T-cell (primary cell): ENCODE measurements at regions not wholly inside any gene's neighbourhood (a gene's known extent, or its start where the extent isn't known, plus 50 kb on each side); places are given as distances from the start of the nearest gene placed in this dataset.

Experiments used
- ATAC-seq, 4 experiments: fragments of 200-7000 bp in 3 of 4; fragments of 150-1000 bp in 1 of 4; cut with Tn5 transposase; replicated peaks in 1 of 4; 1 replicate in 3 of 4; 2 replicates in 1 of 4; pipeline ENCODE4 v1.10.0; 2021; ENCODE audit warnings: moderate library complexity in 3 of 4, mild to moderate bottlenecking in 2 of 4, moderate number of reproducible peaks in 1 of 4
- CTCF ChIA-PET, 2 donors: fragments of 300-600 bp; sonication (Branson Sonifier 250); formaldehyde crosslinking; loops; one replicate each; lab custom pipeline; 2022; ENCODE audit warnings: antibody characterized with exemption in 2 of 2; lab: Charles Lee
- POLR2A ChIA-PET, 2 donors: fragments of 300-600 bp; sonication (Branson Sonifier 250); formaldehyde crosslinking; loops; one replicate each; lab custom pipeline; 2022; ENCODE audit warnings: antibody characterized with exemption in 2 of 2; lab: Charles Lee
- DNase-seq, 35 experiments: peaks; one replicate each; pipeline versions ENCODE4 v3.0.0 to v3.0.0-alpha.2; 2013 to 2023
- H3K27ac ChIP-seq: one replicate; pipeline ENCODE4 v1.5.1; 2013; ENCODE audit warnings: low read length
- H3K27me3 ChIP-seq, 2 experiments: replicated peaks in 1 of 2; 1 replicate in 1 of 2; 2 replicates in 1 of 2; pipeline versions ENCODE4 v1.6.1 to v1.7.0; 2013; ENCODE audit warnings: low read length in 1 of 2, mixed read lengths in 1 of 2; ENCODE audit not compliant: control insufficient read depth in 2 of 2, insufficient read depth in 2 of 2; ENCODE audit errors: extremely low read depth in 1 of 2
- H3K36me3 ChIP-seq, 2 donors: 1 replicate in 1 of 2; 2 replicates in 1 of 2; pipeline versions ENCODE4 v1.6.1 to v1.7.0; 2013; ENCODE audit warnings: low read length in 1 of 2; ENCODE audit not compliant: control insufficient read depth in 2 of 2, insufficient read depth in 1 of 2; ENCODE audit errors: extremely low read depth in 1 of 2
- H3K4me1 ChIP-seq, 2 experiments: 1 replicate in 1 of 2; 2 replicates in 1 of 2; pipeline versions ENCODE4 v1.6.1 to v1.7.0; 2013; ENCODE audit warnings: low read length in 2 of 2, mixed read lengths in 1 of 2; ENCODE audit not compliant: insufficient read depth in 2 of 2, control insufficient read depth in 1 of 2; ENCODE audit errors: extremely low read depth in 1 of 2
- H3K4me3 ChIP-seq, 2 donors: 1 replicate in 1 of 2; 2 replicates in 1 of 2; pipeline versions ENCODE4 v1.5.1 to v1.7.0; 2013; ENCODE audit warnings: mild to moderate bottlenecking in 2 of 2, low read length in 1 of 2, moderate library complexity in 1 of 2; ENCODE audit not compliant: control insufficient read depth in 1 of 2; ENCODE audit errors: extremely low read depth in 1 of 2
- H3K9me3 ChIP-seq: 2 replicates; pipeline ENCODE4 v1.7.0; 2013
- H3K27ac Mint-ChIP-seq, 2 donors: one replicate each; pipeline ENCODE4 v1.8.0; 2020 to 2021; ENCODE audit warnings: mild to moderate bottlenecking in 2 of 2, mixed read lengths in 2 of 2
- H3K27me3 Mint-ChIP-seq, 2 donors: one replicate each; pipeline ENCODE4 v1.8.0; 2021 to 2022; ENCODE audit warnings: mixed read lengths in 2 of 2
- H3K36me3 Mint-ChIP-seq: one replicate; pipeline ENCODE4 v1.8.0; 2021; ENCODE audit warnings: mixed read lengths
- H3K4me1 Mint-ChIP-seq, 3 donors: one replicate each; pipeline ENCODE4 v1.8.0; 2020 to 2022; ENCODE audit warnings: mixed read lengths in 3 of 3, mild to moderate bottlenecking in 1 of 3
- H3K4me3 Mint-ChIP-seq, 3 donors: one replicate each; pipeline ENCODE4 v1.8.0; 2020 to 2022; ENCODE audit warnings: mild to moderate bottlenecking in 3 of 3, mixed read lengths in 3 of 3, moderate library complexity in 3 of 3
- H3K9me3 Mint-ChIP-seq, 3 donors: one replicate each; pipeline ENCODE4 v1.8.0; 2020 to 2022; ENCODE audit warnings: mixed read lengths in 3 of 3
- WGBS: methylation state at CpG from one replicate; pipeline ENCODE4 v1.1.5; 2013; ENCODE audit warnings: missing lambda C conversion rate; ENCODE audit not compliant: insufficient coverage; 5-methylcytosine and 5-hydroxymethylcytosine counted together

DNA sequence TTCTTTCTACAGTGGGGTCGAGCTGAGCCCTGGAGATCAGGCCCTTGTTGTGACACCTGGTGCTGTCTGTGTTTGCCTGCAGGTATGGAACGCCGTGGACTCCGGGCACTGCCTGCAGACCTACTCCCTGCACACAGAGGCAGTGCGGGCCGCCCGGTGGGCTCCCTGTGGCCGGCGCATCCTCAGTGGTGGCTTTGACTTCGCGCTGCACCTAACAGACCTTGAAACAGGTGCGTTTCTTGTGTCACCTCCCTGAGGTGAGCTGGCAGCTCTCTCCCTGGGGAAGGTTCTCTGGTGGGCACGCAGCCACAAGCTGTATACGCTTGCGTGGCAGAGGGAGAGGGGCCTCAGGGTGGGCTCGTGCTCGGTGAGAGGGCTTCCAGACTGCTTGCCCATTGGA lies 119.3 kb downstream of the BEGAIN start:
- CTCF ChIA-PET: no interaction called here
- 93% methylated on average over 6 of the region's 17 CpGs for WGBS
- peaks cover 0 to 5% of the 10 kb centered on the region in 2 donors for H3K36me3 ChIP-seq

DNA sequence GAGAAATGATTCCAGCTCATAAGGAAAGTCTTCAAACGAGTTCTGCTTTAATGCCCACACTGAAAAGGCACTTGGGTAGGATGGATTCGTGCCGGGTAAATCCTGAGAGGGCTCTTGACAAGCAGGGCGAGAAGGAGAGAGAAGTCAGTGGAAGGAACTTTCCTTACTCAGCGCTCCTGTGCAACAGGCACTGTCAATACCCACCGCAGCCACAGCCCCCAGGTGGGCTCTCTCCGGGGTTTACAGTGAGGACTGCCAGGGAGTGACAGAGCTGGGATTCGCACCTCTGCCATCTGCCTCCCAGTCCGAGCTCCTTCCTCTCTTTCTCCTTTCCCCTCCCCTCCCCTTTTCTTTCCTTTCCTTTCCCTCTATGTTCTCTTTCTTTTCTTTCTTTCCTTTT lies 118.7 kb downstream of the BEGAIN start:
- H3K9me3 ChIP-seq: no peaks in the 10 kb centered on the region
- no peak overlapping the region for H3K4me3 ChIP-seq
- H3K36me3 ChIP-seq: peaks cover 0 to 5% of the 10 kb centered on the region in 2 donors
- WGBS: 79% methylated on average over 8 of the region's 9 CpGs
- H3K27ac ChIP-seq: no peak overlapping the region
- DNase-seq (no peak), ATAC-seq (no peak)
- Mint-ChIP-seq H3K4me1 (peaks cover 2 to 17% (median 5%) of the 10 kb centered on the region in 3 donors), H3K27me3 (no peaks in the 10 kb centered on the region), H3K9me3 (no peaks in the 10 kb centered on the region), H3K36me3 (peaks cover 32% of the 10 kb centered on the region), H3K27ac (no peak overlapping the region), H3K4me3 (no peak overlapping the region)
- no peaks in the 10 kb centered on the region for H3K4me1 ChIP-seq
- H3K27me3 ChIP-seq: no peaks in the 10 kb centered on the region
- ChIA-PET POLR2A (no interaction called here), CTCF (no interaction called here)

More for the DNA sequence above, 119.3 kb downstream of the BEGAIN start:
- Histone ChIP-seq H3K27me3 (no peaks in the 10 kb centered on the region), H3K9me3 (no peaks in the 10 kb centered on the region), H3K27ac (no peak overlapping the region), H3K4me1 (no peaks in the 10 kb centered on the region), H3K4me3 (no peak overlapping the region)
- Mint-ChIP-seq H3K4me3 (no peak overlapping the region), H3K27me3 (no peaks in the 10 kb centered on the region), H3K9me3 (no peaks in the 10 kb centered on the region), H3K4me1 (peaks cover 2 to 22% (median 5%) of the 10 kb centered on the region in 3 donors), H3K27ac (no peak overlapping the region), H3K36me3 (peaks cover 31% of the 10 kb centered on the region)
- POLR2A ChIA-PET: no interaction called here
- DNase-seq (no peak), ATAC-seq (no peak)

DNA sequence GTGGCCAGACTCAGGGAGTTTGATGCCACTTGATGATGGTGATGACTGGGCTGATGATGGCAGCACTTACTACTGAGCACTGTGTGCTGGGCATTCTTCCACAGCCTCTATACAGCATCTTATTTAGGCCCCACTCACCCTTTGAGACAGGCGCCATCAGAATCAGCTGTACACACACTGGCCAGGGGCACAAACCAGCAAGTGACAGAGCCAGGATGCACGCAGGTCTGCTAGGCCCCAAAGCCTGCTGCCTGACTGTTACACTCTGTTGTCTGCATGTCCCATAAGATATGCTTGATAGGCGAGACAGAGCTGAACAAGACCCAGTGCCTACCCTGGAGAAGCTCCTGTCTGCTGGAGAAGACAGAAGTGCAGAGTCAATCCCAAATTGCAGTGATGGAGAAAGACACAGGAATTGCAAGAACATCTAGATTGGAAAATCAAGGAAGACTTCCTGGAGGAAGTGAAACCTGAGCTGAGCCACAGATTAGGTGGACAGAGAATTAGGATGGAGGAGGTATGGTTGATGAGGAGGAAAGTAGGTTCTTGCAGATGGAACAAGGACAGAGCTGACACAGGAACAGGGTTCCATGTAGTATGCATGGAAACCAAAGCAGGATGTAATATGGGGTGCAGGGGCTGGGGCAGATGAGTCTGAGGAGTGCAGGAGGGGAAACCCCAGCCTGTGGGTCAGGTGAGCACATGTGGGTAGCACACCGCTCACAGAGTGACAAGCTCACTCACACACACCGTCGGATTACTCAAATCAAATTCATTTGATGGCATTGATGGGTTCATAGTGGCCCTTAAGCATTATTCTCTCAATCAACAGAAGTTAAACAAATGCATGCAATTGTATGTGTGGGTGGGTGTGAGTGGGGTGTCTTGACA lies 117.3 kb downstream of the BEGAIN start:
- ATAC-seq: no peak
- no peak overlapping the region for H3K27ac Mint-ChIP-seq

DNA sequence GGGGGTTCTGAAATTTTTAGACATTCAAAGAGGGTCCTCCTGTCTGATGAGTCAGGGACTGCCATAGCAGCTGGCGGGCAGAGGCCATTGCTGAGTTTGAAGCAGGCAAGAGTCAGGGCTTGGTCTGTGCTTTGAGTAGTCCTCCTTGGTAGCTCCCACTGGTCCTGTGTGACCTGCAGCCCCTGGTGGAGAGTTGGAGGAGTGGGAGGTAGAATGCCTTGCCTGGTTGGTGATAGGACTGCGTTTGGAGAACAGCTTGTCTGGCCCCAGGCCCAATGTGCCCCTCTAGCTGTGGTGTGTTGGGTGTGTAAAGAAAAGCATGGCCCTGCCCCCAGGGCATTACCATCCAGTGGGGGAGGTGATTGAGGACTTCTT lies 116.7 kb downstream of the BEGAIN start:
- H3K27me3 ChIP-seq: no peaks in the 10 kb centered on the region
- no peaks in the 10 kb centered on the region for H3K27me3 Mint-ChIP-seq
- ChIA-PET CTCF (no interaction called here), POLR2A (no interaction called here)
- no peak for ATAC-seq
- H3K36me3 Mint-ChIP-seq: peaks cover 42% of the 10 kb centered on the region
- peaks cover 2 to 8% (median 5%) of the 10 kb centered on the region in 3 donors for H3K4me1 Mint-ChIP-seq
- no peak overlapping the region for H3K27ac ChIP-seq
- no peak for DNase-seq
- H3K4me1 ChIP-seq: no peaks in the 10 kb centered on the region
- no peaks in the 10 kb centered on the region for H3K9me3 ChIP-seq
- H3K4me3 Mint-ChIP-seq: no peak overlapping the region
- no peak overlapping the region for H3K4me3 ChIP-seq
- 100% methylated on average over 1 of the region's 2 CpGs for WGBS
- no peak overlapping the region for H3K27ac Mint-ChIP-seq
- no peaks in the 10 kb centered on the region for H3K9me3 Mint-ChIP-seq
- peaks cover 0 to 5% of the 10 kb centered on the region in 2 donors for H3K36me3 ChIP-seq

More for the DNA sequence above, 117.3 kb downstream of the BEGAIN start:
- Histone ChIP-seq H3K27ac (no peak overlapping the region), H3K36me3 (peaks cover 0 to 5% of the 10 kb centered on the region in 2 donors), H3K4me3 (no peak overlapping the region), H3K9me3 (no peaks in the 10 kb centered on the region), H3K4me1 (no peaks in the 10 kb centered on the region), H3K27me3 (no peaks in the 10 kb centered on the region)
- H3K4me3 Mint-ChIP-seq: no peak overlapping the region
- ChIA-PET CTCF (no interaction called here), POLR2A (no interaction called here)
- H3K36me3 Mint-ChIP-seq: peaks cover 38% of the 10 kb centered on the region
- no peaks in the 10 kb centered on the region for H3K27me3 Mint-ChIP-seq
- WGBS: 97% methylated on average over 3 of the region's 6 CpGs
- H3K9me3 Mint-ChIP-seq: no peaks in the 10 kb centered on the region
- no peak for DNase-seq
- H3K4me1 Mint-ChIP-seq: peaks cover 2 to 8% (median 5%) of the 10 kb centered on the region in 3 donors

DNA sequence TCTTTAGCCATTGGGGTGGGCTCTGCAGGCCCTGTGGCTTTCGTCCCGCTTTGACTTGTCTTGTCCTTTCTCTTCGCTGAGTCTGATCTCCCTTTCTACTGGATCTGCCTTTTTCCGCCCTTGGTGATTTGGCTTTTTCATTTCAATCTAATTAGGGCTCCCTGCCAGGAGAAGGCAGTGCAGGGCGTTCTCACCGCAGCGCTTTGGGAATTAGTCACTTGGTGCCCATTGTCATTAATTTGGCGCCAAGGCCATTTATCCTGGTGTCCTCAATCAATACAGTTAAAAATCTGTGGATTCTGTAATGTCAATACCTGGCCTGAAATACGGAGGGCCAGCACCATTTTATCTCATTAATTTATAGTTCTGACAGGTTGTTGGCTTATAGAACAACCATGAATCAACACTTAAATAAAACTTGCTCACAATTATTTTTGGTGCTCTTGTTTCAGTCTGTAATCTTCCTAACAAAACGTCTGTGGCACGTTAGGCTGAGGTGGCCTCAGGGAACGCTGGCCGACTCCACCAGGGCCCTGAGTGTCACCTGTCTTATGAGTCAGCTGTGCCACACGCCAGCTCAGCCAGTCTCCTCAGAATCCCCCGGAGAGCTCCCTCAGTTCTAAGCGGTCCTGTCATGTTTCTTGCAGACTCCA lies 115.7 kb downstream of the BEGAIN start:
- peaks cover 0 to 3% of the 10 kb centered on the region in 2 donors for H3K36me3 ChIP-seq
- CTCF ChIA-PET: no interaction called here
- no peaks in the 10 kb centered on the region for H3K4me1 ChIP-seq
- Mint-ChIP-seq H3K9me3 (no peaks in the 10 kb centered on the region), H3K4me1 (peaks cover 2 to 8% (median 5%) of the 10 kb centered on the region in 3 donors), H3K4me3 (no peak overlapping the region), H3K36me3 (peaks cover 43% of the 10 kb centered on the region), H3K27me3 (no peaks in the 10 kb centered on the region), H3K27ac (no peak overlapping the region)
- no peaks in the 10 kb centered on the region for H3K9me3 ChIP-seq
- DNase-seq: no peak
- no peak overlapping the region for H3K4me3 ChIP-seq
- H3K27ac ChIP-seq: no peak overlapping the region
- WGBS: 92% methylated on average over 14 of the region's 16 CpGs
- no peak for ATAC-seq
- H3K27me3 ChIP-seq: no peaks in the 10 kb centered on the region
- POLR2A ChIA-PET: no interaction called here

DNA sequence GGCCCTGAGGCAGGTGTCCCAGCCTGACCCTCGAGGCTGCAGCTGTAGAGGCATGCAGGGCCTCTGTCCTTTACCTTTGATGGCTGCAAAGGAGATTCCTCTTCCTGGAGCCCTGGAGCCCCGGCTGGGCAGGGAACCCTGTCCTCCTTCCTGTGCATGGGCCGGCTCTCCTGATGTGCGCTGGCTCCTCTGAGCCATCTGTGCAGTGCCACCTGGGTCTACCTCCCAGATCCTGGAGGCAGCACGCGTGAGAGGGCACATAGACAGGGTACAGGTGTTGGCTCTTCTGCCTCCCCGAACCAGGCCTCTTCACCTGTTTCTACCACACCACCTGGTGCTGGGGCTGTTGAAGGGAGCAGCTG lies 115.1 kb downstream of the BEGAIN start:
- peaks cover 2 to 8% (median 5%) of the 10 kb centered on the region in 3 donors for H3K4me1 Mint-ChIP-seq
- no peak overlapping the region for H3K4me3 ChIP-seq
- no peak overlapping the region for H3K27ac Mint-ChIP-seq
- POLR2A ChIA-PET: no interaction called here
- H3K36me3 Mint-ChIP-seq: peaks cover 43% of the 10 kb centered on the region
- H3K9me3 ChIP-seq: no peaks in the 10 kb centered on the region
- CTCF ChIA-PET: no interaction called here
- 80% methylated on average over 2 of the region's 7 CpGs for WGBS
- H3K27ac ChIP-seq: no peak overlapping the region
- ATAC-seq (no peak), DNase-seq (no peak)
- H3K27me3 Mint-ChIP-seq: no peaks in the 10 kb centered on the region
- no peak overlapping the region for H3K4me3 Mint-ChIP-seq
- H3K4me1 ChIP-seq: no peaks in the 10 kb centered on the region
- no peaks in the 10 kb centered on the region for H3K27me3 ChIP-seq
- no peaks in the 10 kb centered on the region for H3K9me3 Mint-ChIP-seq
- H3K36me3 ChIP-seq: peaks cover 0 to 2% of the 10 kb centered on the region in 2 donors
